BJ (cell line): ENCODE measurements at regions not wholly inside any gene's neighbourhood (a gene's known extent, or its start where the extent isn't known, plus 50 kb on each side); places are given as distances from the start of the nearest gene placed in this dataset.

Experiments used
- CTCF ChIA-PET: fragments of 350-600 bp; formaldehyde crosslinking; extraction: SDS; loops from one replicate; lab custom pipeline; 2021; ENCODE audit warnings: antibody characterized with exemption, inconsistent platforms; lab: Yijun Ruan, JAX
- POLR2A ChIA-PET: fragments of 300-600 bp; sonication (Branson Sonifier 250); formaldehyde crosslinking; extraction: SDS; loops from one replicate; lab custom pipeline; 2021; ENCODE audit warnings: antibody characterized with exemption; lab: Charles Lee
- DNase-seq: peaks from one replicate; pipeline ENCODE4 v3.0.0-alpha.2; 2011; ENCODE audit warnings: low read depth
- H3K27me3 ChIP-seq: 2 replicates; pipeline ENCODE4 v1.6.0; 2011; ENCODE audit warnings: low read length; ENCODE audit not compliant: control insufficient read depth, insufficient read depth
- H3K36me3 ChIP-seq: 2 replicates; pipeline ENCODE4 v1.5.1; 2011; ENCODE audit warnings: low read length; ENCODE audit not compliant: control insufficient read depth, insufficient read depth
- H3K4me3 ChIP-seq: 2 replicates; pipeline ENCODE4 v1.5.1; 2011; ENCODE audit warnings: low read depth, mild to moderate bottlenecking, control low read depth, low read length
- TF ChIP-seq, protein P1 (sequence below): IDR thresholded peaks from 2 replicates; pipeline ENCODE4 v1.5.1; 2011; ENCODE audit warnings: low read depth, mild to moderate bottlenecking, control low read depth, inconsistent platforms, low read length, moderate library complexity; ENCODE audit not compliant: insufficient read depth

DNA sequence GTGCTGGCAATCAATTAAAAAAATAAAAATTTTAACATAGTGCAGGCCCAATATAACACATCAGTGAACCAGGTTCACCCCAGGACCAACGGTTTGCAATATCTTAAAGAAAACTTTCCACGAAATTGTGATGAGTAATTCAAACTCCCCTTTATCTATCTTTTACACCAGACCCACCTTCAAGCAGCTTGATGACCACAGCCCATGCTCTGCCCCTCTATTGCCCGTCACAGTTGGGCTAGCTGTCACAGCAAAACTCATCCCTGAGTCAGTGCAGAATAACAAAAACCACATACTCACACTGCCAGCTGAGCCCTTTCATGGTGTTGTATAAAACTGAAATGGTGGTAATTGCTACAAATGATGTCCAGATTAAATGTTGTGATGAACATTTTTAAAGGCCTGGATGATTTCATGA, 112.5 kb upstream of the CREB1 start:
- no peak for DNase-seq
- TF ChIP-seq, protein P1, sequence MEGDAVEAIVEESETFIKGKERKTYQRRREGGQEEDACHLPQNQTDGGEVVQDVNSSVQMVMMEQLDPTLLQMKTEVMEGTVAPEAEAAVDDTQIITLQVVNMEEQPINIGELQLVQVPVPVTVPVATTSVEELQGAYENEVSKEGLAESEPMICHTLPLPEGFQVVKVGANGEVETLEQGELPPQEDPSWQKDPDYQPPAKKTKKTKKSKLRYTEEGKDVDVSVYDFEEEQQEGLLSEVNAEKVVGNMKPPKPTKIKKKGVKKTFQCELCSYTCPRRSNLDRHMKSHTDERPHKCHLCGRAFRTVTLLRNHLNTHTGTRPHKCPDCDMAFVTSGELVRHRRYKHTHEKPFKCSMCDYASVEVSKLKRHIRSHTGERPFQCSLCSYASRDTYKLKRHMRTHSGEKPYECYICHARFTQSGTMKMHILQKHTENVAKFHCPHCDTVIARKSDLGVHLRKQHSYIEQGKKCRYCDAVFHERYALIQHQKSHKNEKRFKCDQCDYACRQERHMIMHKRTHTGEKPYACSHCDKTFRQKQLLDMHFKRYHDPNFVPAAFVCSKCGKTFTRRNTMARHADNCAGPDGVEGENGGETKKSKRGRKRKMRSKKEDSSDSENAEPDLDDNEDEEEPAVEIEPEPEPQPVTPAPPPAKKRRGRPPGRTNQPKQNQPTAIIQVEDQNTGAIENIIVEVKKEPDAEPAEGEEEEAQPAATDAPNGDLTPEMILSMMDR = no peak
- H3K36me3 ChIP-seq = no peaks in the 10 kb centered on the region
- no peaks in the 10 kb centered on the region for H3K27me3 ChIP-seq
- POLR2A ChIA-PET = no interaction called here
- CTCF ChIA-PET = no interaction called here
- no peak overlapping the region for H3K4me3 ChIP-seq

DNA sequence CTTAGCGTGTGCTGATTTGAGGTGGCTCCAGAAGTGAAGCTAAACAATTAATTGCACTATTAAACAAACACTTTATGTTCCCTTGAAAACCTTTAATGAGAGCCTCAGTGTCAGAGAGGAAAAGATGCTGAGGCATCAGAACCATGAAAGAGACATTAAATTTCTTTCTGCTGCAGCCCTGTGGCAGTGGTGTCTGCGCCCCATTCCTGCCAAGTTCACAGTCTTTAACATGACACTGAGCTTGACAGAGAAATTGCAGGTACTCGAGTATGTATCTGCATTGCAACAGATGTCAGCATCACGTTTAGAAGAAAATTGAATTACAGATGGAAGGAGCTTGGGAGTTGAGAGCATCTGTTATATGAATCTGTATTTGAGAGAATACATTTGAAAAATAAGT, 111.3 kb upstream of the CREB1 start:
- H3K27me3 ChIP-seq = no peaks in the 10 kb centered on the region
- H3K36me3 ChIP-seq = no peaks in the 10 kb centered on the region
- TF ChIP-seq, protein P1 = no peak
- no peak for DNase-seq
- CTCF ChIA-PET = no interaction called here
- H3K4me3 ChIP-seq = no peak overlapping the region
- POLR2A ChIA-PET = no interaction called here

DNA sequence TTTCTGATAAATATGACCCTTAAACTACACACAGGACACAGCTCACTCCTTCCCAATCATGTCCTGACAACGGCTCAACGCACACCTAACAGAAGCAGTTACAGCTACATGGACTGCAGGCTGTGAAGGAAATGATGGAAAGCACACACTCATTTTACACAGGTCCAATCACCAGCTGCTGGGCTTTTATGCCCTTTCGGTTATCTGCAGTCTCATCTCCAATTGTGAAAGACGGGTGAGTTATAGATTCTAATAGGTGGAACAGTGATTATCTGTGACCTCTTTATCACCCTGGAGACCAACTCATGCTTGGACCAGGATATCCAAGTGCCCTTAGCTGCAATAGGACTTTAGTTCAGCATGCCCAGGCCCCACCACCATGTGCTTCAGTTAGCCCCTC, 110.4 kb upstream of the CREB1 start:
- ChIA-PET POLR2A (no interaction called here), CTCF (interaction anchor here (0.7 to 1.1 kb wide), 2 partner anchors 11 to 44 kb away, joined by 3 read pairs; no protein-coding TSS in a partner anchor)
- no peak for DNase-seq
- Histone ChIP-seq H3K27me3 (no peaks in the 10 kb centered on the region), H3K36me3 (no peaks in the 10 kb centered on the region), H3K4me3 (no peak overlapping the region)
- TF ChIP-seq, protein P1 = no peak

DNA sequence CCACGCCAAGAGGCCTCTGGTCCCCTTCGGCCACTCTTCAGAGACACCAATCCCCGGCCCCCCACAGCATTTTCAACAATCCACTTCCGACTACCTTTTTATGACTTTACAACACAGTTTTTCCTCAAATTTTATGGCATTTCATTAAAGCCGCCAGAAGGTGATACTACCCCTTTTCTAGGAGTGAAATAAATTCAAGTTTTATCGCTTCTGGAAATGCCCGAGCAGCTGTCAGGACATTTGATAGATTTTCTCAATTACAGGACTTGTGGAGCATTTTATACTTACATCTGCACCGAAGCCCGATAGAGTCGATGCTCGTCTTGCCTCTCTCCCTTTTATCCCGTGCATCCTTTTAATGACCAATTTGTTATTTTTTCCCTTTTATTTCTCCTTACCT, 108.1 kb upstream of the CREB1 start:
- no peaks in the 10 kb centered on the region for H3K27me3 ChIP-seq
- H3K36me3 ChIP-seq = no peaks in the 10 kb centered on the region
- ChIA-PET POLR2A (no interaction called here), CTCF (no interaction called here)
- TF ChIP-seq, protein P1 = no peak
- no peak for DNase-seq
- H3K4me3 ChIP-seq = no peak overlapping the region

DNA sequence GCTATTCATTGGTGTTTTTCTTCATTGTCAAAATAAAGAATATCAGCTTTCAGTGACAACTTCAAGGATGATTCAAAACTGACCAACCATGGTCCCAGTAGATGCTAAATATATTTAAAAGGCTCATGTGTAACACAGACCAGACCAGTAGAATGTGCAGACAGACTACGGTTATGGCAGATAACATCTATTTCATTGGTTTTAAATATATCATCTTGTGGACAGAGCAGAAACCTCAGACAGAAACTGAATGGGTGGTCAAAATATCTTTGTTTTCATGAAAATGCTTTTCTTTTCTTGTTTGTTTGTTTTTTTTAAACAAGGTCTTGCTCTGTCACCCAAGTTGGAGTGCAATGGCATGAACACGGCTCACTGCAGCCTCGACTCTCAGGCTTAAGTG, 107.4 kb upstream of the CREB1 start:
- TF ChIP-seq, protein P1 = no peak
- POLR2A ChIA-PET = no interaction called here
- CTCF ChIA-PET = no interaction called here

More for the DNA sequence above, 107.4 kb upstream of the CREB1 start:
- Histone ChIP-seq H3K36me3 (no peaks in the 10 kb centered on the region), H3K4me3 (no peak overlapping the region), H3K27me3 (no peaks in the 10 kb centered on the region)
- no peak for DNase-seq
